DMS 273 (cell line): ENCODE measurements at regions not wholly inside any gene's neighbourhood (a gene's known extent, or its start where the extent isn't known, plus 50 kb on each side); places are given as distances from the start of the nearest gene placed in this dataset.
A peak's percentile ranks its signal among the peaks of the same experiment; 100 is the strongest.
"Not testable (repeated sequence)": the region's sequence is repeated elsewhere in the genome, so short reads cannot be mapped to it uniquely, and the experiment has no call there.

ENCODE experiments used
- DNase-seq: peaks from one replicate; lab custom pipeline; 2025; ENCODE audit not compliant: unreplicated experiment; lab: John Stamatoyannopoulos, UW

DNA sequence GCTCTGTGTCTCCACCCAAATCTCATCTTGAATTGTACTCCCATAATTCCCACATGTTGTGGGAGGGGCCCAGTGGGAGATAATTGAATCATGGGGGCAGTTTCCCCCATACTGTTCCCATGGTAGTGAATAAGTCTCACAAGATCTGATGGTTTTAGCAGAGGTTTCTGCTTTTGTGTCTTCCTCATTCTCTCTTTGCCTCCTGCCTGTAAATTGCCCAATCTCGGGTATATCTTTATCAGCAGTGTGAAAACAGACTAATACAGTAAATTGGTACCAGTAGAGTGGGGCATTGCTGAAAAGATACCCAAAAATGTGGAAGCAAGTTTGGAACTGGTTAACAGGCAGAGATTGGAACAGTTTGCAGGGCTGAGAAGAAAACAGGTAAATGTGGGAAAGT is 278.1 kb upstream of the PCDH9 start:
- not testable (repeated sequence) for DNase-seq

DNA sequence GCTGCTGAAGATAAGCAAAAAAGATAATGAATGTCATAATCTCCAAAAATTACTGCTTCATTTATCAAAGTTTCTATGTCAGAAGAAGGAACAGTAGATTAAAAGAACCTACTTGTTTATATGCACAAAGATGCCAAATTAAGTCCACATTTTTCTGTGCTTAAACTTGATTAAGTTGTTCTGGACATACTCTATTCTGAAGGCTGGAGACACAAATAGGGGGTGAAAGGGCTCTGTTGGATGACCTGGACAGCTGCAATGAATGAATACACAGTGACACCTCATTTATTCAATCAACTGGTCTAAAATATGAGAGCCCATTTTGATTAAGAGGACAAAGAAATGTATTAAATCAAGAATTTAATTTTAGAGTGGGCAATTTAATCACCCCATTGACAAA is 276.3 kb upstream of the PCDH9 start:
- no peak for DNase-seq

DNA sequence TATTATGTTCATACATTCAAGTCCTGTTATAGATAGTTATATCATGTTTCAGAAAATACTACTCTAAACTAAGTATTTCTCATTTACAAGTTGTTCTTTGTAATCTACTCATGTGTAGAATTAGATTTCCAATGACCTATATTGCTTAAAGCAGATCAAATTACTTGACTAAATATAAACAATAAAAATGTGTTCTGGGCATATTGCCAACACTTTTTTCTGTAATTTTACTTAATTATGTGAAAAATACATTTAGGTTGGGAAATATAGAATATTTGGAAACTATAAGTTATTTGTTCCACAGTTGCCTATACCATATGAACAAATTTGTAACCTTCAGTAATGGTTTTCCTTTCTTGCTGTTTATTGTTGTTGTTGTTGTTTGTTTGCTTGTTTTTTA is 275.2 kb upstream of the PCDH9 start:
- DNase-seq = no peak

DNA sequence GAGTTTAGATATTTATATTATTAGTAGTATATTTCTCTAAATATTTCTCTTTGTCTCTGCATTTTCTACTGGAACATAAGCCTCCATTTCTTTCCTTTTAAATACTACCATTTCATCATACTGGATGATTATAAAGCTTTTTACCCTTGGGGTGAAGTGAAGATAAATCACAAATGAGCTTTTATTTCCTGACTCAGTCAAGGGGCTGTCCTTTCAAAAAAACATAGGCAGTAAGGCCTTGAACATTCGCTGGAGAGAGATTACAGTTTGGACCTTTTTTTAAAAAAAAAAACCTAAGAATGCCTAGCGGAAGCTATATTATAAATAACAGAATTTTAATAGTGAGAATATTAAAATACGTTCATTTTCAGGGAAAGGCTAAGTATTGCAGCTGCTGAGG is 268.8 kb upstream of the PCDH9 start:
- DNase-seq = no peak

DNA sequence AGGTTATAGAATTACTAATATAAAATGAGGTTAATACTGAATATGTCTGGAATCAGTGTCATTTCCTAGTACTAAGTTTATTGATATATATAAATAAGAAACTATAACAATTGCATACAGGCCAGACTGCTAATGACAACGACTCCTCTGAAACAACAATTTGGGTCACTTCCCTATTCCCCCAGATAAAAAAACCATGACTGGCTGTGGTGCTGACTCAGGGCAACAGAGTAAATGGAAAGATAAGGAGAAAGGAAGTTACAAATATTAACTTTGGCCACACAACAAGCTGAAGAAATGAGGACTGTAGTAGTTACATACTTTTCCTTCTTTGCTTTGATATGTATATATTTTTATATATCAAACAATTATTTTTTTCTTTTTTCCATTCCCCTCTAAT is 263.7 kb upstream of the PCDH9 start:
- DNase-seq = no peak

DNA sequence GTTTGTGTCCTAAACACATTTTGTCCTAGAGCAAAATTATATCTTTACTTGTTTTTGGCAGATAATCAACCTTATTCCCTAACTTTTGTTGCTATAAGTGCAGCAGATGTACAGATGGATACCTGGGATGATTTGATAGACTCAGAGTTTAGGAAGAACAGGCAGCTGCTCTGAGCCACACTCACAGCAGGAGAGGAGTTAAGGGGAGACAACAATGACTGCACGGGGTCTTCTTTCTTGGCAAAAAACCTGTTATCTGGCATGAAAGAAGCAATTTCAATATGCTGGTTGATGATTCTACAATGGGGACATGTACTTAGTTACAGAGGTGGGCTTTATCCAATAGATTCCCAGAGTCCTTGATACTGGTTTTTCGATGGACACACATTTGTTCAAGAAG is 258.9 kb upstream of the PCDH9 start:
- no peak for DNase-seq

DNA sequence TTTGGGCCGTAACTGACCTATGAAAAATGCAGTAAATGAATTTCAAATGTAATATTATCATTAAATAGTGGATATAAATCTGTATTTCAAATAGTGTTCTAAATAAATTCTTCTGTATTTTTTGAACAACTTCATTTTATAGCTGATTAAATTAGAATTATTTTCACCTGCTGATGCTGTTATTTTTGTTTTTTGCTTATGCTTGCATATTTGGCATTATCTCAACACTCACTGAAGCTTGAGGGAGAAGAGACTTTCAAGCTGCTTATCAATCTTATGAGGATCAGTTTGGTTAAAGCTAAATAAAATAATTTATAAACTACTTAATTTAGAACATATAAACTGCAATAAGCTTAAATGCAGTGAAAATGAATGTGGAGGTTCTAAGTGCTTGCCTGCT is 251.3 kb upstream of the PCDH9 start:
- DNase-seq = no peak

DNA sequence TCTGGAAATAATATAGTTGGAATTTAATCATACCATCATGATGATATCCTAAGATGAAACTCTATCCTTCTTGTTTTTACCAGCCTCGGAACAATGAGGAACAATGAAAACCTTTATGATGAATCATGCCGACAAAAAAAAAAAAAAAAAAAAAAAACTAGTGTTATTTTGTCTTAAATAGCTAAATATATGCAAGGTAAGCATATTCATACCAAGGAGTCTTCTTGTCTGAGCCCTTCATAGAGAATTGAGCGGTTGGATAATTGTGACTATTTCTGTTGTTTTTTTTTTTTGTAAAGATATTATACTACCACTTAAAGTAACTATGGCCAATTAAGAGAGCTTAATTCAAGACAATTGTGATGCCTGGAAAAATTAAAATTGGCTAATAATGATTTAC is 244.0 kb upstream of the PCDH9 start:
- DNase-seq = no peak

DNA sequence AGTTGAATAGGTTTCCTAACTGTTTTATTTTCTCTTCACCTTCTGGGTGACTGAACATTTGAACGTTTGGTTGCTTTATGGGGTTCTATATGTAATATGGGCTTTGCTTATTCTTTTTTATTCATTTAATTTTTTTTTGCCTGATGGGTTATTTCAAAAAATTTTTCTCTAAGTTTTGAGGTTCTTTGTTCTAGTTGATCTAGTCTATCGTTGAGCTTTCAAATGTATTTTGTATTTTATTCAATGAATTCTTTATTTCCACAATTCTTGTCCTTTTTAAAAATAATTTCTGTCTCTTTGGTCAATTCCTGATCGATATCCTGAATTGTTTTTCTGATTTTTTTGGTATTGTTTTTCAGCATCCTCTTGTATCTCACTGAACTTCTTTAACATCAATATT is 239.5 kb upstream of the PCDH9 start:
- DNase-seq = no peak

DNA sequence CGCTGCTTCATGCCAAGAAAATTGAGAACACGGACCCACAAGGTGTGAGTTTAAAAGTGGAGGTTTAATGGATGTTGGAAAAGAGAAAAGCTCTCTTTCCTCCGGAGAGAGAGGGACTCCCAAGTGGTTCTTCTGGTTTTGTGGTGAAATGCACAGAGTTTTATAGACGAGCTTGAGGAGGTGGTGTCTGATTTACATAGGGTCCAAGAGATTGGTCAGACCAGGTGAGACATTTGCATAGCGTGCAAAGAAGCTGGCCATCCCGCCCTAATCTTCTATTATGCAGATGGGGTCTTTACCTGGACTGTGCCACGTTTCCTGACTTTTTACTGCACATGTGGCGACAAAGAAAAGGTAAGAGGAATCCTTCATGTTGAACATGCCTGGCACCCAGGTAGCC is 236.4 kb upstream of the PCDH9 start:
- no peak for DNase-seq

DNA sequence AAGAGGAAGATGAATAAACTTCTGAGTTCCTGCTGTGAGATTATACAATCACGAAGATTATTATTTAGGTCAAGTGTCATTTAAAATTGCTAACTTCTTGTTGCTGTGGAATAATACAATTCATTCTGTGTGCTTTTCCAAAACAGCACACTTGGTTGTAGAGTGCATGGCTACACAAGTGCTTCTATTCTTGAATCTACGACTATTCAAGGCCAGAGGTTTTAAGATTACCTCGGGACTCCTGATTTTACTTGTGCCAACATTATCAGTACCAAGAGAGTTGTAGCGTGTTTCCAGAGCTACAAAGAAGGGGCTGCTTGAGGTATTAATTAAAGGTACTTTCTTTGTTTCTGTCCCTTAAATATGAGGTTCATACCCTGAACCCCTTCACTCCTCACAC is 234.0 kb upstream of the PCDH9 start:
- DNase-seq = no peak

DNA sequence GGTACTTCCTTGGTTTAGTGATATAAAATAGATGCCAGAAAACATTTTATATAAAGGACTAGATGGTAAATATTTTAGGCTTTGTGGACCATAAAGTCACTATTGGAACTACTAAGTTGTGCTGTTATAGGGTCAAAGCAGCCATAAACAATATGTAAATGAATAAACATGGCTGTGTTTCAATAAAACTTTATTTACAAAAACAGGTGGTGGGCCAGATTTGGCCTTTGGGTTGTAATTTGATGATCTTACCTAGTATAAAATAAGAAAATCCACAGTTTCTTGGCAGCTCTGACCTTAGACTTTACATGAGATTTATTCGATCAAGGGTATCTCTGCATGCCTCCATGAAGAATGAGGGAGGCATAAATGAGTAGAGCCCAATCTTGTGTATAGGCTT is 232.0 kb upstream of the PCDH9 start:
- no peak for DNase-seq

DNA sequence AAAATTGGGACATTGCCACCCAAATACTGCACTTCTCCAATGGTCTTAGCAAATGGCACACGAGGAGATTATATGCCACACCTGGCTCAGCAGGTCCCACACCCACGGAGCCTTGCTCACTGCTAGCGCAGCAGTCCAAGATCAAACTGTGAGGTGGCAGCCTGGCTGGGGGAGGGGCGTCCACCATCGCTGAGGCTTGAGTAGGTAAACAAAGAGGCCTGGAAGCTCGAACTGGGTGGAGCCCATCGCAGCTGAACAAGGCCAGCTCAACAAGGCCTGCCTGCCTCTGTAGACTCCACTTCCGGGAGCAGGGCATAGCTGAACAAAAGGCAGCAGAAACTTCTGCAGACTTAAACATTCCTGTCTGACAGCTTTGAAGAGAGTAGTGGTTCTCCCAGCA is 222.4 kb upstream of the PCDH9 start:
- DNase-seq = not testable (repeated sequence)

DNA sequence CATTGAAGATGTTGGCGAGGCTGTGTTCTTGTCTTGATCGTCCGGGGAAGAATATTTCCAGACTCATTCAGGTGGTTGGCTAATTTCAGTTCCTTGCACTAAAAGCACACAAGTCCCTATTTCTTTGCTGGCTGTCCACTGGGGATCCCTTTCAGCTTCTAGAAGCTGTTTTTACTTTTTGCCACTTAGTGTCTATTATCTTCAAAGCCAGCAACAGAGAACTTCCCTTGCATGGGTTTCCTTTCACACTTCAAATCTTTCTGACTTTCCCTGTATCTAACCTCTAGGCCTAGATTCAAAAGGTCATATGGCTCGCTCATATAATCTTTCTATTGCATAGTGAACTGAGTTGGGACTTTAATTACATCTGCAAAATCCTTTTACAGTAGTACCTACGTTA is 215.3 kb upstream of the PCDH9 start:
- no peak for DNase-seq

DNA sequence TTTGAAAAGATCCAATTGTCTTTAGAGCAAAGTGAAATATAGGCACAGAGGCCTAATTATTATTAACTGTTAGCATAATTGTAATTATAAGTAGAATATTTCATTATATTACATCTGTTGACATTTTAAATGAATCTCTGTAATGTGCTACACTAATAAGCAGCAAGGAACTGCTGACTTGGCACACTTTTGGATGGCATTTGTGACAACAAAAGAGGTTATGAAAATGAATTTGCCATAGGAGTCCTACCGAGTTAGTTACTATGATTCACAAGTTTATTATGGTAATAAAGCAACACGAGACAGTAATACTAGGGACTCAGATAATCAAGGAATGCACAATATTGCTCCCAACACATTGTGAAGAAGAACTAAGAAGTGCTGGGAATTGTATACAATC is 213.8 kb upstream of the PCDH9 start:
- no peak for DNase-seq

DNA sequence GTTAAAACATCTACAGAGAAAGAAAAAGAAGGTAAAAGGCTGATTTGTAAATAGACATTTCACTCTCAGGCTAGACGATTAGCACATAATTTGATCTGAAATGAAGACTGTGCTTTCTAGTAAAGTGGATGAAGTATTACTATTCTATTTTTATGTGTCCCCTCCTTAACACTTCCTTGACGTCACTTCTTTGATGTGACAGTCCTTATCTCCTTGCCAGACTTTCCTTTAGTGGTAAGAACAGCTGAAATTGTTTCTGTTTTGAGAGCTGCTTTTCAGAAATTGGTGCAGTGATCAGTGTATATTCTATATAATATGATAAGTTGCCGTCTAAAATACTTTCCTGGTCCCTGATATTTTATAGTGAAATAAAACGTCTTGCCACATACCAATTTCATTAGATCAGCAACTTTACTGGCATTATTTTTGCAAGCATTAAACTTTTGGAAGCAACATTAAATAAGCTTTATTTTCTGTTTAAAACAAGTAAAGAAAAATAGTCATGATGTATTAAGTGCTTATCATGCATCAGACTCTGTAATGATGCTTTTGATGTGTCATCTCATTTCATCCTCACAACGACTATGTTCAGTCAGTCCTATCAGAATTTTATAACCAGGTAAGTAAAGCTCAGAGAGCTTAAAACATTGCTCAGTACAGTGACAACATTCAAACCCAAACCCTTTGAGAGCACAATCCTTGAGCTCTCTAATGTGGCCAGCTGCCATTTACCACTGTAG is 210.3 kb upstream of the PCDH9 start:
- no peak for DNase-seq

DNA sequence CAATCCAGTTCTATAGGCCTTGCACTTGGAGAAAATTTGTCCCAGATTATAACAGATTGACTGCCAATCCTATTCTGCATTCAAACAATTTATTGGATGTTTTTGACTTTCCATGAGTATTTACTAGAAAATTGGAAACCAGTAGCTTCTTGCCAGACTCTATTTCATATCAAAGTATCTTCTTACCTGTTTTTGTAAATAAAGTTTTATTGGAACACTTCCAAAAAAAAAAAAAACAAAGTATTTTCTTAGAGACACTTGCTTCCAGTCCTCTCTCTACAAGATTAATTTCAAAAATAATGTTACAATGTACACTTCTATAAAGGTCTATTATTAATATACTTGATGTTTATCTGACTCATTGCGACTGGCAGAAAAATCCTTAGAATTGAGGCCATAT is 209.2 kb upstream of the PCDH9 start:
- no peak for DNase-seq

DNA sequence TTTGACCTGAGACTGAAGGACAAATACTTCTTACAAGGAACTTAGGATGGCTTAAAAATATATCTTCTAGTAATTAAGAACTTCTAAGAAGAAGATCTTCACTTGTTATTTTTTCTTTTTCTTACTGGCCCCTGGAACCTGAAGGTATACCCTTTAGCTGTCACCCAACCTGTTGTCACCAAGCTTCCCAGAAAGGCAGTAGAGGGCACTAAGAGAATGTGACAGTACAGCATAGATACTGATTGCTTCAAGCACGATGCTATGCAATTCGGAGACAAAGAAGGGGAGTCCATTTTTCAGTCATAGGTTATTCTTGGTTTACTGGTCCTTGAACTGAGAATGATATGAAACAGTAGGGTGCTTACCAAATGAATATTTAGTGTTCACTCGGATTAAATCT is 208.3 kb upstream of the PCDH9 start:
- peak; percentile 1 for DNase-seq

DNA sequence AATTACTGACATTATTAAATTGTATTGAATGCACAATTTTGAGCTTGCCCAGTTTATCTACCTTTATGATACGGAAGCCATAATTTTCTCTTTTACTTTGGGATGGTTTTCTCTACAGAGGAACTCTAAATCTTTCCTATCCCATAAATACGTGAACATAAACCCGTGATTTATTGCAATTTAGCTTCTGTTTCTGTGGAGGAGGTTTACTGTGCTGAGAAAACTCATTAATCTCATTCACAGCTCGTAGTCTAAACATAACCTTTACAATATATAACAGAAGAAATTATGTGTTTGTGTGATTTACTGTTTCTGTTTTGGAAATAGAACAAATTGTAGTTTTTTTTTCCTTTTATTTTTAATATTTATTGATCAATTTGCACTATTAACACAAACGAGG is 207.1 kb upstream of the PCDH9 start:
- DNase-seq = no peak

DNA sequence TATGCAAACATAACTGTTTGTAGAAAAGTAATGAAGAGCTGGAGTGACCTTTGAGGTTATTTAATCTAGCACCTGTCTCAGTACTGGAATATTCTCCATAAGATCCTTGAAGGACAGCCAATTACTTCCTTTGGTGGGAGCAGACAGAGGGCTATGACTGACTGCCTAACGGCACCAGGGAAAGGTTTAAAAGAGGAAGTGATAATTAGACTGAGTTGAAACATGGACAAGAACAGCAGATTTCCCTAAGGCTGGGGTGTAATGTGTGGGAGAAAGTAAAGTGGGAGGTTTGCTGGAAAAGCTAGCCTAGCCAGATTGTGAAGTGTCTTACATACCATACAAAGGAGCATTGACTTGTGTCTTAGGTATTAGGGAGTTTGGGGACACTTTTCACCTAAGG is 191.3 kb upstream of the PCDH9 start:
- no peak for DNase-seq

DNA sequence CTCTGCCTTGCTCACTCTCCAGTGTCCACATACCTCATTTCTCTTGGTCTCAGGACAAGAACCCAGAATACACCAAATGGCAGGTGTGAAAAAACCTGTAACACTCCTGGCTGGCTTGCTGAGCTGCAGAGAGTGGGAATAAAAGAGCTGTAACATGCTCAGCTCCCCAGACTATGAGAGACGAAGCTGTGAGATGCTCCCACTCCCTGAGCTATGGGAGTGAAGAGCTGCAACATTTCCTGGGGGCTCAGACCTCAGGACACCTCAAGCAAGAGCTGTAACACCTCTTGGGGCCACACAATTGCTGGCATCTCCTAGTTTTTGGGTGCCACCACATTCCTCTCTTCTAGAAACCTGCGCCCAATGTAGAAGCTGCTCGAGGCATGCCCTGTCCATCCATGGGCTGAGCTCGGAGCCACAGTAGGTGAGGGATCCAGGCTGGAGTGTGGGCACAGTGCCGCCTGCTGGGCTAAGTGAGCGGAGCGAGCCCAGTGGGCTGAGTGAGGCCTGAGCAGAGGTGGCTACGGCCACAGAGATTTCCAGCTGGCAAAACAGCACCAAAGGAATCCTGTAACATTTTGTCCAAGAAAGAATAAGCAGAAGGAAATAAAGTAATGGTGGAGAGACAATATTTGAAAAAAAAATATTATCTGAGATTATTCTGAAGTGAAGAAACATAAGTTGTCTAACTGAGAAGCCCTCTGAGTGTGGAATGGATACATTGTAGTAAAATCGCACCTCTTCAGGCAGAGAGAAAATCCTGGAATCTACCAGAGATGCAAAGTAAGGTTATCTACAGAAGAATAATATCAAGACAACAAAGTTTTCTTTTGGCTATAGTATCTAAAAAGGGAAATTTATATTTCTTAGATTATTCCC is 186.2 kb upstream of the PCDH9 start:
- DNase-seq = peak; percentile 63

DNA sequence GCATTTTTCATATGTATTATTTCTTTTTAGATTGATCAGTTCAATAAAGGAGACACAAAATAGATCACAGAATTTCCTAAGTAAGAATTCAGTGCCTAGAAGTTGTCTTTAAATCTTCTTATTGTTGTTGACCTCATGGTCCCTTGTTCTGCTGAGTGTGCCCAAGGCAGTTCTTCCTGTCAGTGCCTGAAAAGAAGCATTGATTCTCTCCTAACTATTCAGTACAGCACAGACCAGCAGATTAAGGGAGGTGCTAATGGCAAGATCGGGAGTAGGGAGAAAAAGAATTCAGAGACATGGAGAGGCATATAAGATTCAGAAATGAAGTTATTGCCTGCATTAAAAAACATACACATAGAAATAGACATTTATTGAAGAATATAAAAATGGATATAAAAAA is 180.5 kb upstream of the PCDH9 start:
- DNase-seq = no peak

DNA sequence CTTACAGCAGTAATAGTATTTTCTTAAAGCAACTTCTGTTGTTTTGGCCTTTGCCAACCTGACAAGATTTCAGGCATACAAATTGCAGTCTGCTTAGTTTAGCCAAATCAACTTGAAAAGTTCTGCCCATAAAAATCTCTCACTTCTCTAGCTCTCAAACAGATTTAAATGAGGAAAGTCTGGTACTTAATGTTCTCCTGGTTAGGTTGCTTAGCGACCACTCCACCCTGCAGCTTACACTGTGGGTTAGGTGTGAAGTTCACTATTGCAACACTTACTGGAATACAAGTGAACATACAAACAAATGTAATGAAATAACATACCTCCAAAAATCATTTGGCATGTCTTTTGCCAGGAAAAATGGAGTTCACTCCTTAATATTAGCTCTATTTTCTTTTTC is 178.7 kb upstream of the PCDH9 start:
- DNase-seq = peak; percentile 2
